ENCODE measurements at regions not wholly inside any gene's neighbourhood (a gene's known extent, or its start where the extent isn't known, plus 50 kb on each side); places are given as distances from the start of the nearest gene placed in this dataset.

GRCh38 chr19:20858861-20859260 is 64.2 kb upstream of the ZNF85 start:
- TF ChIP-seq ZNF551 (CRISPR knock-in tag; IDR thresholded peaks at IDR 0.05) (no peak), NUFIP1 (IDR thresholded peaks at IDR 0.05; ENCODE audit: partially characterized antibody) (no peak), ZNF12 (CRISPR knock-in tag; IDR thresholded peaks at IDR 0.05) (no peak)
- Histone ChIP-seq H3K79me2 (ENCODE audit: control insufficient read depth, insufficient read depth, low read length) (no peaks in the 10 kb centered on the region), H3K36me3 (ENCODE audit: control insufficient read depth, insufficient read depth, low read length) (no peaks in the 10 kb centered on the region), H3K27me3 (ENCODE audit: control insufficient read depth in 2 of 2, insufficient read depth in 2 of 2, low read length in 2 of 2) (no peaks in the 10 kb centered on the region), H3K4me3 (no peak overlapping the region), H2AFZ (ENCODE audit: low read depth, low read length) (no peak overlapping the region), H3K9me1 (ENCODE audit: control insufficient read depth, insufficient read depth, low read length) (no peaks in the 10 kb centered on the region), H3K4me1 (replicated peaks in 1 of 2; ENCODE audit: control insufficient read depth in 2 of 2, insufficient read depth in 2 of 2, low read length in 2 of 2) (no peaks in the 10 kb centered on the region), H3K4me2 (ENCODE audit: insufficient read depth, low read length) (no peak overlapping the region), H3K9ac (ENCODE audit: insufficient read depth in 1 of 2, low read depth in 2 of 2, low read length in 2 of 2) (no peak overlapping the region), H3K27ac (ENCODE audit: extremely low read depth, low read depth, low read length) (no peak overlapping the region), H4K20me1 (replicated peaks; ENCODE audit: control insufficient read depth, insufficient read depth, low read length) (no peaks in the 10 kb centered on the region), H3K9me3 (replicated peaks; ENCODE audit: control insufficient read depth, insufficient read depth, low read depth, low read length) (no peaks in the 10 kb centered on the region)
- POLR2A ChIA-PET: interaction anchor here (0.8 kb wide), 1 partner anchor 952 kb away, joined by 3 read pairs; no protein-coding TSS in a partner anchor
- ATAC-seq (no peak), DNase-seq (ENCODE audit: extremely low read depth in 1 of 4, low spot score in 3 of 4) (no peak), FAIRE-seq (no peak)
- CTCF ChIA-PET (ENCODE audit: low intra/inter-chr PET ratio): no interaction called here
- no TSS peak for BruUV-seq (replicated peaks)
- in situ Hi-C loops (cut with MboI) (no loop called here), intact Hi-C loops (cut with micrococcal nuclease) (no loop called here)
- WGBS (ENCODE audit: insufficient coverage, low coverage, missing lambda C conversion rate): 0% methylated on average over 3 of the region's 4 CpGs

GRCh38 chr19:20860339-20860738 is 62.7 kb upstream of the ZNF85 start:
- no TSS peak for BruUV-seq (replicated peaks)
- FAIRE-seq: no peak
- no peak for DNase-seq (ENCODE audit: extremely low read depth in 1 of 4, low spot score in 3 of 4)
- Histone ChIP-seq H3K4me1 (replicated peaks in 1 of 2; ENCODE audit: control insufficient read depth in 2 of 2, insufficient read depth in 2 of 2, low read length in 2 of 2) (no peaks in the 10 kb centered on the region), H3K27me3 (ENCODE audit: control insufficient read depth in 2 of 2, insufficient read depth in 2 of 2, low read length in 2 of 2) (no peaks in the 10 kb centered on the region), H3K27ac (ENCODE audit: extremely low read depth, low read depth, low read length) (no peak overlapping the region), H3K36me3 (ENCODE audit: control insufficient read depth, insufficient read depth, low read length) (no peaks in the 10 kb centered on the region), H4K20me1 (replicated peaks; ENCODE audit: control insufficient read depth, insufficient read depth, low read length) (no peaks in the 10 kb centered on the region), H3K4me2 (ENCODE audit: insufficient read depth, low read length) (no peak overlapping the region), H3K4me3 (no peak overlapping the region), H3K9me3 (replicated peaks; ENCODE audit: control insufficient read depth, insufficient read depth, low read depth, low read length) (no peaks in the 10 kb centered on the region), H3K79me2 (ENCODE audit: control insufficient read depth, insufficient read depth, low read length) (no peaks in the 10 kb centered on the region), H2AFZ (ENCODE audit: low read depth, low read length) (no peak overlapping the region), H3K9me1 (ENCODE audit: control insufficient read depth, insufficient read depth, low read length) (no peaks in the 10 kb centered on the region), H3K9ac (ENCODE audit: insufficient read depth in 1 of 2, low read depth in 2 of 2, low read length in 2 of 2) (no peak overlapping the region)
- no peak for ATAC-seq
- ChIA-PET CTCF (ENCODE audit: low intra/inter-chr PET ratio) (no interaction called here), POLR2A (no interaction called here)
- TF ChIP-seq POLR2G (IDR thresholded peaks at IDR 0.05; ENCODE audit: low read depth, low read length) (no peak), NFE2L1 (tag; IDR thresholded peaks at IDR 0.05; ENCODE audit: borderline replicate concordance, low read depth) (no peak), SAFB (IDR thresholded peaks at IDR 0.05; ENCODE audit: borderline replicate concordance, low read depth, low read length) (no peak), ATF2 (CRISPR knock-in tag; IDR thresholded peaks at IDR 0.05) (no peak)
- in situ Hi-C loops (cut with MboI): no loop called here
- intact Hi-C loops (cut with micrococcal nuclease): no loop called here
- 2% methylated on average over 7 of the region's 7 CpGs for WGBS (ENCODE audit: insufficient coverage, low coverage, missing lambda C conversion rate)
